ENCODE measurements at regions not wholly inside any gene's neighbourhood (a gene's known extent, or its start where the extent isn't known, plus 50 kb on each side); places are given as distances from the start of the nearest gene placed in this dataset.

DNA sequence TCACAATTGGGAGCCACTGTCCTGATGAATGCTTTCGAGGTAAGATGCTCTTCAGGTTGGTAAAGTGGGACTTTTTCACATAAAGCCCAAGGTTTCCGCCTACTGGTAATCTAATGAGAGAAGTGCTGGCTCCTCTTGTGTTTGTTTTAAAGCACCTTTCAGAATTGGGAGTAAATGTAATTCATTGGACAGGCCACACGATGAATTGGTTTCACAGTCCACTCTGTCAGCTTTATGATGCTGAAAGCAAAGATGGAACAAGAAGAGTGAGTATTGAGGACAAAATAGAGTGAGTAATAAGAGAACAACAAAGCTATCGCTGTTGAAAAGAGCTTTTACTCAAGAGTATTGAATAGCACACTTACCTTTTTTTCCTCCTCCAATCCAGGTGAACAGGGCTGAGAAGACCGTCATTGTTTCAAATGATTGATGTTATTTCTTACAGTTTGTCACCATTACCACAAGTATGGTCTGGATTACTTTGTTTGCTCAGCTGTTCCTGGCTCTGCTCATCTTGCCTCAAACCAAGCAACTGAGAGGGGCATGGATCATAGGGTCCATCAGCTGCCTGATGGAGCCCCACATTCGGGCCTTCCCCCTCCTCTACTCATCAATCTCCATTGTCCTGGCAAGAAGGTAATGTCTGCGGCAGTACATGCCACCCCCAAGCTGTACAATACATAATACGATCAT is 136.1 kb upstream of the CNTN4 start:
- TF ChIP-seq, protein P1, sequence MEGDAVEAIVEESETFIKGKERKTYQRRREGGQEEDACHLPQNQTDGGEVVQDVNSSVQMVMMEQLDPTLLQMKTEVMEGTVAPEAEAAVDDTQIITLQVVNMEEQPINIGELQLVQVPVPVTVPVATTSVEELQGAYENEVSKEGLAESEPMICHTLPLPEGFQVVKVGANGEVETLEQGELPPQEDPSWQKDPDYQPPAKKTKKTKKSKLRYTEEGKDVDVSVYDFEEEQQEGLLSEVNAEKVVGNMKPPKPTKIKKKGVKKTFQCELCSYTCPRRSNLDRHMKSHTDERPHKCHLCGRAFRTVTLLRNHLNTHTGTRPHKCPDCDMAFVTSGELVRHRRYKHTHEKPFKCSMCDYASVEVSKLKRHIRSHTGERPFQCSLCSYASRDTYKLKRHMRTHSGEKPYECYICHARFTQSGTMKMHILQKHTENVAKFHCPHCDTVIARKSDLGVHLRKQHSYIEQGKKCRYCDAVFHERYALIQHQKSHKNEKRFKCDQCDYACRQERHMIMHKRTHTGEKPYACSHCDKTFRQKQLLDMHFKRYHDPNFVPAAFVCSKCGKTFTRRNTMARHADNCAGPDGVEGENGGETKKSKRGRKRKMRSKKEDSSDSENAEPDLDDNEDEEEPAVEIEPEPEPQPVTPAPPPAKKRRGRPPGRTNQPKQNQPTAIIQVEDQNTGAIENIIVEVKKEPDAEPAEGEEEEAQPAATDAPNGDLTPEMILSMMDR (IDR thresholded peaks at IDR 0.05), result no peak
- no peak for TF ChIP-seq POLR2AphosphoS5 (IDR thresholded peaks at IDR 0.05)
- TF ChIP-seq EP300 (IDR thresholded peaks at IDR 0.05), result no peak

Measured in gastroesophageal sphincter (tissue), 3 donors.